HUES64 (cell line): ENCODE measurements at regions not wholly inside any gene's neighbourhood (a gene's known extent, or its start where the extent isn't known, plus 50 kb on each side); places are given as distances from the start of the nearest gene placed in this dataset.

Source experiments
- H3K27ac ChIP-seq: 2 replicates; pipeline ENCODE4 v1.7.0; 2013; ENCODE audit warnings: low read depth, low read length, inconsistent platforms
- H3K27me3 ChIP-seq: 2 replicates; pipeline ENCODE4 v1.6.1; 2013; ENCODE audit warnings: mild to moderate bottlenecking, low read length; ENCODE audit not compliant: insufficient read depth
- H3K36me3 ChIP-seq: 2 replicates; pipeline ENCODE4 v1.6.1; 2013; ENCODE audit warnings: mild to moderate bottlenecking, low read length; ENCODE audit not compliant: insufficient read depth
- H3K4me1 ChIP-seq: 2 replicates; pipeline ENCODE4 v1.6.1; 2013; ENCODE audit warnings: mild to moderate bottlenecking, low read length, moderate library complexity; ENCODE audit not compliant: insufficient read depth
- H3K4me3 ChIP-seq: 2 replicates; pipeline ENCODE4 v1.5.1; 2013; ENCODE audit warnings: mild to moderate bottlenecking, low read length, moderate library complexity
- H3K9ac ChIP-seq: 2 replicates; pipeline ENCODE4 v1.6.1; 2013; ENCODE audit warnings: mild to moderate bottlenecking, low read depth, low read length
- H3K9me3 ChIP-seq: 2 replicates; pipeline ENCODE4 v1.6.1; 2013; ENCODE audit warnings: low read depth, low read length; ENCODE audit not compliant: insufficient read depth
- WGBS: fragments of 150-250, 120-280 bp; methylation state at CpG from one replicate; pipeline ENCODE4 v1.1.7; 2013; ENCODE audit warnings: missing lambda C conversion rate; 5-methylcytosine and 5-hydroxymethylcytosine counted together

- no peaks in the 10 kb centered on the region for H3K4me1 ChIP-seq
- no peak overlapping the region for H3K27ac ChIP-seq
- H3K9ac ChIP-seq: no peak overlapping the region
- H3K4me3 ChIP-seq: no peak overlapping the region
- H3K9me3 ChIP-seq: no peaks in the 10 kb centered on the region
- H3K36me3 ChIP-seq: no peaks in the 10 kb centered on the region
- H3K27me3 ChIP-seq: no peaks in the 10 kb centered on the region
These were observed 518.1 kb downstream of the FSCB start for GRCh38 chr14:43988989-43989388.

- no peaks in the 10 kb centered on the region for H3K36me3 ChIP-seq
- 96% methylated on average over 8 of the region's 8 CpGs for WGBS
- no peak overlapping the region for H3K4me3 ChIP-seq
- H3K27me3 ChIP-seq: no peaks in the 10 kb centered on the region
- H3K9ac ChIP-seq: no peak overlapping the region
- no peak overlapping the region for H3K27ac ChIP-seq
- H3K4me1 ChIP-seq: no peaks in the 10 kb centered on the region
- H3K9me3 ChIP-seq: peaks cover 3% of the 10 kb centered on the region; the same call in 1 of the 2 replicates
These were observed 523.4 kb downstream of the FSCB start for GRCh38 chr14:43983721-43984120.

- no peak overlapping the region for H3K9ac ChIP-seq
- no peaks in the 10 kb centered on the region for H3K27me3 ChIP-seq
These were observed 525.8 kb downstream of the FSCB start for GRCh38 chr14:43981135-43981768.

GRCh38 chr14:43956741-43957140, 550.3 kb downstream of the FSCB start:
- Histone ChIP-seq H3K4me3 (no peak overlapping the region), H3K4me1 (no peaks in the 10 kb centered on the region), H3K36me3 (no peaks in the 10 kb centered on the region), H3K27me3 (no peaks in the 10 kb centered on the region), H3K9ac (no peak overlapping the region), H3K9me3 (no peaks in the 10 kb centered on the region), H3K27ac (no peak overlapping the region)
- 94% methylated on average over 4 of the region's 5 CpGs for WGBS

More at GRCh38 chr14:43981135-43981768, 525.8 kb downstream of the FSCB start:
- H3K4me3 ChIP-seq: no peak overlapping the region
- WGBS: 92% methylated on average over 3 of the region's 3 CpGs
- H3K36me3 ChIP-seq: no peaks in the 10 kb centered on the region
- no peak overlapping the region for H3K27ac ChIP-seq
- H3K4me1 ChIP-seq: no peaks in the 10 kb centered on the region
- peaks cover 3% of the 10 kb centered on the region; the same call in 1 of the 2 replicates for H3K9me3 ChIP-seq

- Histone ChIP-seq H3K4me1 (peaks cover 18% of the 10 kb centered on the region), H3K27ac (peak overlapping the region; percentile 55; the same call in 1 of the 2 replicates), H3K9ac (peak overlapping the region; percentile 28; the same call in 1 of the 2 replicates), H3K36me3 (no peaks in the 10 kb centered on the region), H3K27me3 (no peaks in the 10 kb centered on the region), H3K4me3 (no peak overlapping the region), H3K9me3 (no peaks in the 10 kb centered on the region)
- WGBS: 23% methylated on average over 3 of the region's 3 CpGs
These were observed 557.7 kb downstream of the FSCB start for GRCh38 chr14:43949400-43949799.

- Histone ChIP-seq H3K4me3 (no peak overlapping the region), H3K27me3 (no peaks in the 10 kb centered on the region), H3K36me3 (no peaks in the 10 kb centered on the region), H3K9me3 (0 out of 2 replicates have a peak, but pooled peaks cover 5% of the 10 kb centered on the region), H3K4me1 (no peaks in the 10 kb centered on the region), H3K9ac (no peak overlapping the region), H3K27ac (no peak overlapping the region)
- WGBS: 88% methylated on average over 11 of the region's 11 CpGs
These were observed 567.2 kb downstream of the FSCB start for GRCh38 chr14:43939836-43940235.

- Histone ChIP-seq H3K9ac (no peak overlapping the region), H3K4me1 (no peaks in the 10 kb centered on the region), H3K27me3 (no peaks in the 10 kb centered on the region), H3K27ac (no peak overlapping the region), H3K36me3 (no peaks in the 10 kb centered on the region), H3K9me3 (0 out of 2 replicates have a peak, but pooled peaks cover 5% of the 10 kb centered on the region), H3K4me3 (no peak overlapping the region)
- WGBS: 96% methylated on average over 25 of the region's 25 CpGs
These were observed 568.3 kb downstream of the FSCB start for GRCh38 chr14:43938588-43939281.

GRCh38 chr14:43937001-43937400, 570.1 kb downstream of the FSCB start:
- Histone ChIP-seq H3K36me3 (no peaks in the 10 kb centered on the region), H3K27me3 (no peaks in the 10 kb centered on the region), H3K4me1 (no peaks in the 10 kb centered on the region), H3K4me3 (no peak overlapping the region), H3K9me3 (0 out of 2 replicates have a peak, but pooled peaks cover 5% of the 10 kb centered on the region), H3K9ac (no peak overlapping the region), H3K27ac (no peak overlapping the region)
- 95% methylated on average over 2 of the region's 2 CpGs for WGBS

- 0 out of 2 replicates have a peak, but pooled peaks cover 5% of the 10 kb centered on the region for H3K9me3 ChIP-seq
- no peaks in the 10 kb centered on the region for H3K4me1 ChIP-seq
- 100% methylated on average over 1 of the region's 1 CpG for WGBS
These were observed 573.0 kb downstream of the FSCB start for GRCh38 chr14:43934102-43934501.

GRCh38 chr14:43914041-43914693, 592.9 kb downstream of the FSCB start:
- Histone ChIP-seq H3K9me3 (no peaks in the 10 kb centered on the region), H3K36me3 (no peaks in the 10 kb centered on the region), H3K9ac (no peak overlapping the region), H3K27ac (no peak overlapping the region), H3K4me1 (no peaks in the 10 kb centered on the region), H3K27me3 (no peaks in the 10 kb centered on the region), H3K4me3 (no peak overlapping the region)
- 94% methylated on average over 4 of the region's 4 CpGs for WGBS

More at GRCh38 chr14:43934102-43934501, 573.0 kb downstream of the FSCB start:
- no peaks in the 10 kb centered on the region for H3K27me3 ChIP-seq
- H3K9ac ChIP-seq: no peak overlapping the region
- no peak overlapping the region for H3K27ac ChIP-seq
- H3K36me3 ChIP-seq: no peaks in the 10 kb centered on the region
- H3K4me3 ChIP-seq: no peak overlapping the region

GRCh38 chr14:43903209-43903608, 603.9 kb downstream of the FSCB start:
- Histone ChIP-seq H3K4me3 (no peak overlapping the region), H3K4me1 (no peaks in the 10 kb centered on the region), H3K27ac (no peak overlapping the region), H3K9me3 (no peaks in the 10 kb centered on the region), H3K9ac (no peak overlapping the region), H3K36me3 (no peaks in the 10 kb centered on the region), H3K27me3 (no peaks in the 10 kb centered on the region)
- 88% methylated on average over 1 of the region's 1 CpG for WGBS
